PC-3 (cell line): ENCODE measurements at regions not wholly inside any gene's neighbourhood (a gene's known extent, or its start where the extent isn't known, plus 50 kb on each side); places are given as distances from the start of the nearest gene placed in this dataset.
"Not testable (repeated sequence)": the region's sequence is repeated elsewhere in the genome, so short reads cannot be mapped to it uniquely, and the experiment has no call there.

Experiments used
- ATAC-seq: fragments of 200-7000 bp; cut with Tn5 transposase; 2 replicates; pipeline ENCODE4 v1.9.1; 2020; ENCODE audit warnings: mild to moderate bottlenecking, moderate library complexity
- BruUV-seq: library from RNA; stranded (reverse); fragments of 400-500 nt; replicated peaks from 2 replicates; lab custom pipeline; 2021; lab: Mats Ljungman, UMichigan
- CTCF ChIA-PET: fragments of 300-600 bp; sonication (Branson Sonifier 250); formaldehyde crosslinking; loops from one replicate; lab custom pipeline; 2022; ENCODE audit warnings: antibody characterized with exemption; lab: Charles Lee
- POLR2A ChIA-PET: fragments of 300-600 bp; sonication (Branson Sonifier 250); formaldehyde crosslinking; loops from one replicate; lab custom pipeline; 2022; ENCODE audit warnings: antibody characterized with exemption; ENCODE audit not compliant: unreplicated experiment; lab: Charles Lee
- DNase-seq: peaks from one replicate; pipeline ENCODE4 v3.0.0-alpha.2; 2015
- H2AFZ ChIP-seq: fragments of 300-600 bp; sonication (generic); 2 replicates; pipeline ENCODE4 v1.6.0; 2016; ENCODE audit warnings: antibody characterized with exemption, low read length
- H3F3A ChIP-seq: fragments of 300-600 bp; sonication (generic); one replicate; pipeline ENCODE4 v1.6.0; 2017; ENCODE audit warnings: antibody characterized with exemption, low read length, control low read depth, mild to moderate bottlenecking; ENCODE audit not compliant: unreplicated experiment
- H3K27ac ChIP-seq: fragments of 300-600 bp; sonication (generic); 2 replicates; pipeline ENCODE4 v1.5.1; 2016; ENCODE audit warnings: mild to moderate bottlenecking, low read length
- H3K27me3 ChIP-seq: fragments of 300-600 bp; sonication (generic); 2 replicates; pipeline ENCODE4 v1.6.1; 2016; ENCODE audit warnings: low read length, mixed read lengths
- H3K36me3 ChIP-seq: fragments of 300-600 bp; sonication (generic); 2 replicates; pipeline ENCODE4 v1.6.1; 2016; ENCODE audit warnings: low read depth, mixed run types, low read length, mixed read lengths
- H3K4me1 ChIP-seq: fragments of 300-600 bp; sonication (generic); 2 replicates; pipeline ENCODE4 v1.5.1; 2016; ENCODE audit warnings: low read length; ENCODE audit not compliant: insufficient read depth
- H3K4me2 ChIP-seq: fragments of 300-600 bp; sonication (generic); 2 replicates; pipeline ENCODE4 v1.6.0; 2016; ENCODE audit warnings: low read length
- H3K4me3 ChIP-seq: fragments of 300-600 bp; sonication (generic); 2 replicates; pipeline ENCODE4 v1.5.1; 2016; ENCODE audit warnings: mild to moderate bottlenecking, low read length, mixed read lengths
- H3K79me2 ChIP-seq: fragments of 300-600 bp; sonication (generic); 2 replicates; pipeline ENCODE4 v1.6.1; 2017; ENCODE audit warnings: low read length, mixed read lengths
- H3K9ac ChIP-seq: fragments of 300-600 bp; sonication (generic); 2 replicates; pipeline ENCODE4 v1.6.0; 2016; ENCODE audit warnings: mild to moderate bottlenecking, low read length
- H3K9me2 ChIP-seq: fragments of 300-600 bp; sonication (generic); replicated peaks from 2 replicates; pipeline ENCODE4 v1.6.1; 2016; ENCODE audit warnings: mixed run types, low read length, mixed read lengths
- H3K9me3 ChIP-seq: fragments of 300-600 bp; sonication (generic); 2 replicates; pipeline ENCODE4 v1.6.1; 2016; ENCODE audit warnings: low read length, mixed read lengths
- H4K20me1 ChIP-seq: fragments of 300-600 bp; sonication (generic); 2 replicates; pipeline ENCODE4 v1.6.1; 2016; ENCODE audit warnings: low read length, mixed read lengths
- EZH2 ChIP-seq: fragments of 300-600 bp; sonication (generic); IDR thresholded peaks from one replicate; pipeline ENCODE4 v1.6.1; 2017; ENCODE audit warnings: antibody characterized with exemption, mild to moderate bottlenecking, low read length; ENCODE audit not compliant: unreplicated experiment
- EZH2phosphoT487 ChIP-seq: fragments of 300-600 bp; sonication (generic); IDR thresholded peaks from 2 replicates; pipeline ENCODE4 v1.6.1; 2018; ENCODE audit warnings: mild to moderate bottlenecking, antibody characterized with exemption, low read length, borderline replicate concordance
- intact Hi-C: fragments of 100-400 bp; cut with micrococcal nuclease; formaldehyde crosslinking; loops from 2 replicates; pipeline ENCODE4 v1.9.0; 2023
- TF ChIP-seq, protein P1 (sequence below): fragments of 300-600 bp; sonication (generic); conservative IDR thresholded peaks from 2 replicates; pipeline ENCODE4 v1.5.1; 2017; ENCODE audit warnings: antibody characterized with exemption, low read depth, mild to moderate bottlenecking, low read length

DNA sequence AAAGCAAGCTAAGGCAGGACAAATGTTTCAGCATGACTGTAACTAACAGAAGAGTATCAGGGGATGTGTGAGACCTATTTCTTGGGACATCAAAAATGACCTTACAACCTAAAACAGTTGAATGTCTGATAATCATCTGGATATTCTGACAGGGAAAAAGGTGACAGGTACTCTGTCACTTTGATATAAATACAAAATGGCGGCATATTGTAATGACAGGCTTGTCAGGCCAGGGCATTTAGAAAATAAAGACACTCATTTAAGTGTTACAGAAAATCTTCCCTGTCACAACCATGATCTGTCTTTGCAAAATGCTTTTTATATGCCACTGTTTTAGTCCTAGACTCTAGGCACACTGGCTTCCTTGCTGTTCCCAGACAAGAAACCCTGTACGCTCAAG lies 1033.3 kb upstream of the FLRT2 start:
- Histone ChIP-seq H4K20me1 (no peaks in the 10 kb centered on the region), H3K9ac (no peak overlapping the region), H3K4me1 (no peaks in the 10 kb centered on the region), H3K79me2 (no peaks in the 10 kb centered on the region), H3K36me3 (no peaks in the 10 kb centered on the region), H3K4me3 (no peak overlapping the region), H3K27me3 (no peaks in the 10 kb centered on the region), H3K4me2 (no peak overlapping the region), H3K9me3 (no peaks in the 10 kb centered on the region), H2AFZ (no peak overlapping the region), H3K9me2 (no peaks in the 10 kb centered on the region), H3K27ac (no peak overlapping the region), H3F3A (no peaks in the 10 kb centered on the region)
- no TSS peak for BruUV-seq
- TF ChIP-seq EZH2 = no peak
- TF ChIP-seq, protein P1, sequence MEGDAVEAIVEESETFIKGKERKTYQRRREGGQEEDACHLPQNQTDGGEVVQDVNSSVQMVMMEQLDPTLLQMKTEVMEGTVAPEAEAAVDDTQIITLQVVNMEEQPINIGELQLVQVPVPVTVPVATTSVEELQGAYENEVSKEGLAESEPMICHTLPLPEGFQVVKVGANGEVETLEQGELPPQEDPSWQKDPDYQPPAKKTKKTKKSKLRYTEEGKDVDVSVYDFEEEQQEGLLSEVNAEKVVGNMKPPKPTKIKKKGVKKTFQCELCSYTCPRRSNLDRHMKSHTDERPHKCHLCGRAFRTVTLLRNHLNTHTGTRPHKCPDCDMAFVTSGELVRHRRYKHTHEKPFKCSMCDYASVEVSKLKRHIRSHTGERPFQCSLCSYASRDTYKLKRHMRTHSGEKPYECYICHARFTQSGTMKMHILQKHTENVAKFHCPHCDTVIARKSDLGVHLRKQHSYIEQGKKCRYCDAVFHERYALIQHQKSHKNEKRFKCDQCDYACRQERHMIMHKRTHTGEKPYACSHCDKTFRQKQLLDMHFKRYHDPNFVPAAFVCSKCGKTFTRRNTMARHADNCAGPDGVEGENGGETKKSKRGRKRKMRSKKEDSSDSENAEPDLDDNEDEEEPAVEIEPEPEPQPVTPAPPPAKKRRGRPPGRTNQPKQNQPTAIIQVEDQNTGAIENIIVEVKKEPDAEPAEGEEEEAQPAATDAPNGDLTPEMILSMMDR = no peak
- TF ChIP-seq EZH2phosphoT487 = no peak
- DNase-seq (no peak), ATAC-seq (no peak)
- POLR2A ChIA-PET = no interaction called here
- CTCF ChIA-PET = no interaction called here
- intact Hi-C loops = no loop called here

DNA sequence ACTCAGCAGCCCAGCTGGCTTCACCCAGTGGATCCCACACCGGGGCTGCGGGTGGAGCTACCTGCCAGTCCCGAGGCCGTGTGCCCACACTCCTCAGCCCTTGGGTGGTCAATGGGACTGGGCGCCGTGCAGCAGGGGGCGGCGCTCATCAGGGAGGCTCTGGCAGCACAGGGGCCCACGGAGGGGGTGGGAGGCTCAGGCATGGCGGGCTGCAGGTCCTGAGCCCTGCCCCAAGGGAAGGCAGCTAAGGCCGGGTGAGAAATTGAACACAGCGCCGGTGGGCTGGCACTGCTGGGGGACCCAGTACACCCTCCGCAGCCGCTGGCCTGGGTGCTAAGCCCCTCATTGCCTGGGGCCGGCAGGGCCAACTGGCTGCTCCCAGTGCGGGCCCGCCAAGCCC lies 1017.1 kb upstream of the FLRT2 start:
- H3K27me3 ChIP-seq, H3K27ac ChIP-seq, H3K4me2 ChIP-seq, H3K36me3 ChIP-seq, H3K4me1 ChIP-seq, POLR2A ChIA-PET, H3F3A ChIP-seq, H2AFZ ChIP-seq, H3K9ac ChIP-seq, CTCF ChIA-PET, H3K79me2 ChIP-seq, H3K9me2 ChIP-seq, H4K20me1 ChIP-seq, BruUV-seq, DNase-seq, H3K4me3 ChIP-seq, ATAC-seq, intact Hi-C loops, H3K9me3 ChIP-seq: not testable (repeated sequence)

DNA sequence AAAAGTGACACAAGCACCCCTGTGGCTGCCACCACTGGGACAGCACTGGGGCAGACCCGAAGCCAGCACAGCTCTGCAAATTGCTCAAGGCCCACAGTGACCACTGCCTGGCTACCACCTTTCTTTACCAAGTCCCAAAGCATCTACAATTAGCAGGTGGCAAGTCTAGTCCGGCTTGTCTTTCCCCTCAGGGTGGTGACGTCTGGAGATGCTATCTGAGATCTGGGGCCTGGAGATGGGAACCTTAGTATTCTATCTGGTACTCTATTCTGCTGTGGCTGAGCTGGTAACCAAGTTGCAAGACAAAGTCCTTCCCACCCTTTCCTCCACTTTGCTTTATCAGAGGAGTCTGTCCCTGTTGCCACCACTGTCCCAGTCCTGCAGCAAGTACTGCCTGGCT lies 1010.1 kb upstream of the FLRT2 start:
- Histone ChIP-seq H3K27me3 (no peaks in the 10 kb centered on the region), H3K4me3 (no peak overlapping the region), H3K27ac (no peak overlapping the region), H3K79me2 (no peaks in the 10 kb centered on the region), H3K4me2 (no peak overlapping the region), H3K9me2 (no peaks in the 10 kb centered on the region), H4K20me1 (no peaks in the 10 kb centered on the region), H3K9ac (no peak overlapping the region), H3K36me3 (no peaks in the 10 kb centered on the region), H3F3A (no peaks in the 10 kb centered on the region), H2AFZ (no peak overlapping the region), H3K9me3 (peaks cover 4% of the 10 kb centered on the region), H3K4me1 (no peaks in the 10 kb centered on the region)
- ChIA-PET POLR2A (no interaction called here), CTCF (no interaction called here)
- TF ChIP-seq, protein P1 = no peak
- TF ChIP-seq EZH2 (no peak), EZH2phosphoT487 (no peak)
- intact Hi-C loops = no loop called here
- no peak for ATAC-seq
- no peak for DNase-seq
- BruUV-seq = no TSS peak
